HUES48 (cell line): ENCODE measurements at regions not wholly inside any gene's neighbourhood (a gene's known extent, or its start where the extent isn't known, plus 50 kb on each side); places are given as distances from the start of the nearest gene placed in this dataset.
"Not testable (repeated sequence)": the region's sequence is repeated elsewhere in the genome, so short reads cannot be mapped to it uniquely, and the experiment has no call there.

Experiments
- H3K27ac ChIP-seq: one replicate; pipeline ENCODE4 v1.7.0; 2013; ENCODE audit warnings: low read depth, low read length, inconsistent platforms
- H3K27me3 ChIP-seq: 2 replicates; pipeline ENCODE4 v1.6.1; 2013; ENCODE audit warnings: mild to moderate bottlenecking, low read length; ENCODE audit not compliant: control insufficient read depth, insufficient read depth
- H3K36me3 ChIP-seq: 2 replicates; pipeline ENCODE4 v1.6.1; 2013; ENCODE audit warnings: low read length; ENCODE audit not compliant: control insufficient read depth, insufficient read depth
- H3K4me1 ChIP-seq: 2 replicates; pipeline ENCODE4 v1.6.1; 2013; ENCODE audit warnings: mild to moderate bottlenecking, low read length; ENCODE audit not compliant: control insufficient read depth, insufficient read depth
- H3K4me3 ChIP-seq: 2 replicates; pipeline ENCODE4 v1.5.1; 2013; ENCODE audit warnings: mild to moderate bottlenecking, low read depth, low read length
- H3K9ac ChIP-seq: 2 replicates; pipeline ENCODE4 v1.6.1; 2013; ENCODE audit warnings: mild to moderate bottlenecking, low read depth, low read length, moderate library complexity
- H3K9me3 ChIP-seq: 2 replicates; pipeline ENCODE4 v1.6.1; 2013; ENCODE audit warnings: low read length; ENCODE audit not compliant: control insufficient read depth, insufficient read depth

DNA sequence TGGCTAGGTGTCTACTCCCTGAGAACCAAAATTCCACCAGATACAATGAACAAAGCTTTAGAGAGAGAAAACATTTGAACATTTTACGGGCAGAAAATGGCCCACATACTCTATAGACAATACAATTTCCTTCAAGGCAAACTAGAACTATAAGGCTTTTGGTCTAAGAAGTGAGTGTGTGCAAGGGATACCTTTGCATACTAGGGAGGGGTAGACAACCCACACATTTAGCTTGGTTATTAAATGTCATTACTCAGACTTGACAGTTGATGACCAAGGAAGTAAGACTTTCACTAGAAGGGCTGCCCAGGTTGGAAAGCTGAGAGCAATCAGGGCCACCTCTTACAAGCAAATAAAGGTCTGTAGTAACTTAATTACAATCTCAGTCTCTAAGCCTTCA, 64.0 kb upstream of the PLEKHM1 start:
- H3K27ac ChIP-seq, H3K9ac ChIP-seq, H3K9me3 ChIP-seq, H3K4me1 ChIP-seq, H3K4me3 ChIP-seq, H3K36me3 ChIP-seq, H3K27me3 ChIP-seq: not testable (repeated sequence)

DNA sequence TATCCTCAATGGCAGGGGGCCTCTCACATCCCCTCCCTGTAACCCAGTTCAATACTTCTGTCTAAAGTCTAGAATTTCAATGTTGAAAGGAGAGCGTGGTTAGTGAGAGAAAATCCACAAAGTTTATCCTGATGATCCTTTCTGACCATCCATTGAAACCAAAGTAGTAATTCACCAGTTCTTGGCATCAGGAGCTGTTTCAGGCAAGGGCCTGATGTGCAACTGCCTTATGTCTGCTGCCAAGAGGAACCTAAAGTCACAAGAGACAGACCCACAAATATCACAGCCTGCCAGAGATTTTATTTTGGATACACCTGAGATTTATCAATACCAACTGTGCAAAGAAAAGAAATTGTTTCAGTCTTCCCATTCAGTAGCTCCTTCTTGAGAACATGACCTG, 68.3 kb upstream of the PLEKHM1 start:
- not testable (repeated sequence) for H3K27me3 ChIP-seq, H3K9me3 ChIP-seq, H3K27ac ChIP-seq, H3K4me1 ChIP-seq, H3K4me3 ChIP-seq, H3K9ac ChIP-seq, H3K36me3 ChIP-seq

DNA sequence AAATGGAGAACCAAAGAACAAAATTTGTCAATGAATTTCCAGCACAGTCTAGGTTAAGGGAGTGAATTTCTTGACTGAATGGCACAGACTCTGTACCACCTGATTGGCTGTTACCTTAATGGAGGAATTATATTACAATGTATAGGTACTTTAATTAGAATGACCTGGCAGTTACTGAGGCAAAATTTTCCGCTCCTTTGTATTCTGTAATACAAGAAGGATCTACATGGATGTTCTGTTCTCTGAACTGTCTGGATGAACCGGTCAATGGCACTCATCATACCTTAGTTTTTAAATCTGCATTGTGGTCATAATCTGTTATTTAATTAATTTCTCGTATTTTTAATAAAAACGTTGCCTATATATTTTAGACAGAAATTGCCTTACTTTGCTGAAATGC, 72.3 kb upstream of the PLEKHM1 start:
- not testable (repeated sequence) for H3K9ac ChIP-seq, H3K9me3 ChIP-seq, H3K4me1 ChIP-seq, H3K36me3 ChIP-seq, H3K27ac ChIP-seq, H3K27me3 ChIP-seq, H3K4me3 ChIP-seq

DNA sequence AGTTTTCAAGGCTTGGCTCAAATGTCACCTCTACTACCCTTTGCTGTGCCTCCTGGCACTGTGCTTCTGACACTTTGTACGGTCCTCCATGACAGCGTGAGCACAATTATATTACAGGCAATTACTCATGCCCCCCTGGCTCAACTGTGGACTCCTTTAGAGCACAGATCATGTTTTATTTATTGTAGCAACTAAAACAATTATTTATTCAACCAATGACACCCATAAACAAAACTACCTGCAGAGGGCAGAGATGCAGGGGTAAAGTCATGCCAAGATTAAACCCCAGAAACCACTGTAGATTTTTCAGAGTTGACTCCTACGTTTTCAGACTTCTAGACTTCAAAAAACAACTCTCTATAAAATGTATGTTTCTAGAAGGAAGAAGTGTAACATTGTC, 72.8 kb upstream of the PLEKHM1 start:
- H3K27ac ChIP-seq, H3K9ac ChIP-seq, H3K4me3 ChIP-seq: not testable (repeated sequence)

DNA sequence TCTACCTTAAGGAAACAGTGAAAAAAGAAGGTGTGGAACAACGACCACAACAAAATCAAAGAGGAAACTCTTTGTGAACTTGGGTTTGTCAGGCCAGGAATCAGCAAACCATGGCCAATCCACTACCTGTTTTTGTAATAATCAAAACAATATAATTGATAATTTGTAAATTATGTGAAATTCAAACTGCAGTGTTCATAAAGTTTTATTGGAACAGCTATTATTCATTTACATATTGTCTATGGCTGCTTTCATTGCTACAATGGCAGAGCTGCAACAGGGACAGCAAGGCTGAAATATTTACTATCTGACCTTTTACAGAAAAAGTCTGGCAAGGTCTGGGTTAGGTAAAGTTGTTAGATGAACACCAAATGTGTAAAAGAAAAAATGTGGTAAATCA, 77.8 kb upstream of the PLEKHM1 start:
- not testable (repeated sequence) for H3K4me1 ChIP-seq, H3K36me3 ChIP-seq, H3K27me3 ChIP-seq, H3K9me3 ChIP-seq, H3K4me3 ChIP-seq, H3K9ac ChIP-seq, H3K27ac ChIP-seq

More for the DNA sequence above, 72.8 kb upstream of the PLEKHM1 start:
- not testable (repeated sequence) for H3K27me3 ChIP-seq, H3K9me3 ChIP-seq, H3K36me3 ChIP-seq, H3K4me1 ChIP-seq

DNA sequence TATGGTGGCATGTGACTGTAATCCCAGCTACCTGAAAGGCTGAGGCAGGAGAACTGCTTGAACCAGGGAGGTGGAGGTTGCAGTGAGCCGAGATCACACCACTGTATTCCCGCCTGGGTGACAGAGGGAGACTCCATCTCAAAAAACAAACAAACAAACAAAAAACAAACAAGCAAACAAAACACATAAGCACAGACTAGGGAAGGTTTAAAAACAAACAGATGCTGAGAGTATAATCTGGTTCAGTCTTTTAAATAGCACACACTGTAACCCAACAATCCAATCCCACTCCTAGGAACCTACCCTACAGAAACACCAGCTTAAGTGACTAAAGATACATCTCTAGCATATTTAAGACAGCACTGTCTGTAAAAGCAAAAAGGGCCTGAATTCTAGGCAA, 82.8 kb upstream of the PLEKHM1 start:
- not testable (repeated sequence) for H3K36me3 ChIP-seq, H3K4me3 ChIP-seq, H3K9me3 ChIP-seq, H3K27me3 ChIP-seq, H3K9ac ChIP-seq, H3K27ac ChIP-seq
- peaks cover 14% of the 10 kb centered on the region; the same call in 1 of the 2 replicates for H3K4me1 ChIP-seq

DNA sequence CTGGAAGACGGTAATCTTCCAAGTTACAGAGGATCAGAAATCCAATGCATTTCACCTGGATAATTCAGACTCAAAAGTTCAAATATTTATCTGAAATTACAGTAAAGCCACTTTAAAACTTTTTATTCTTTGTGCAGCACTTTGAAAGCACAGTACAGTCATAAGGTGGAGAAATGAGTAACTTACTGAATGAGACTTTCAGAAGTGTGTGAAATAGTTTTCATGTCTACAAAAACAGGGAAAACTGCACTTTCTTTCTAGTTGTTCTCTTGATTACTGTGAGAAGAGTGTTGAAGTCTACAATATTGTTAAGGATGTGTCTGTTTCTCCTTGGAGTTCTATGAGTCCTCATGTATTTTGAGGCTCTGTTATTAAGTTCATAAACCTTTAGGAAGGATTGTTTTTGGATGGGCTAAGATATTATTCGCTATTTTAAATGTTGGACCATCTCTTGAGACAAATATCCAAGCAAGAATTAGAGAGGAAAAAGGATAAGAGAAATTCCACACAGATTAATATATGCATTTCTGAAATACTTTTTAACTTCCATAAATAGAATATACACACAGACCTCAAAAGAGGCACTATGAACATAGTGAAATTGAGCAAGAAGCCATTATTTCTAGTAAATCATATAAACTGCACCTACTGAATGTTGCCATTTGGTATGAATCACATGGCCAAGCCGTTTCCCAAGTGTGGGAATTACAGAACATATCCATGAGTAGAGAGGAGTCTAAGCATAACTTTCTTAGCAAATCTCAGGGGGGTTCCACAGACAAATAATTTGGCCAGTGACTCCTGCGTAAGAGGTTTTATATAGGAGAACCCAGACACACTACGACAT, 83.6 kb upstream of the PLEKHM1 start:
- no peak overlapping the region for H3K27ac ChIP-seq
- no peak overlapping the region for H3K9ac ChIP-seq
- no peaks in the 10 kb centered on the region for H3K27me3 ChIP-seq
- 0 out of 2 replicates have a peak, but pooled peaks cover 3% of the 10 kb centered on the region for H3K36me3 ChIP-seq
- H3K4me3 ChIP-seq: no peak overlapping the region
- no peaks in the 10 kb centered on the region for H3K9me3 ChIP-seq
- peaks cover 14% of the 10 kb centered on the region; the same call in 1 of the 2 replicates for H3K4me1 ChIP-seq

DNA sequence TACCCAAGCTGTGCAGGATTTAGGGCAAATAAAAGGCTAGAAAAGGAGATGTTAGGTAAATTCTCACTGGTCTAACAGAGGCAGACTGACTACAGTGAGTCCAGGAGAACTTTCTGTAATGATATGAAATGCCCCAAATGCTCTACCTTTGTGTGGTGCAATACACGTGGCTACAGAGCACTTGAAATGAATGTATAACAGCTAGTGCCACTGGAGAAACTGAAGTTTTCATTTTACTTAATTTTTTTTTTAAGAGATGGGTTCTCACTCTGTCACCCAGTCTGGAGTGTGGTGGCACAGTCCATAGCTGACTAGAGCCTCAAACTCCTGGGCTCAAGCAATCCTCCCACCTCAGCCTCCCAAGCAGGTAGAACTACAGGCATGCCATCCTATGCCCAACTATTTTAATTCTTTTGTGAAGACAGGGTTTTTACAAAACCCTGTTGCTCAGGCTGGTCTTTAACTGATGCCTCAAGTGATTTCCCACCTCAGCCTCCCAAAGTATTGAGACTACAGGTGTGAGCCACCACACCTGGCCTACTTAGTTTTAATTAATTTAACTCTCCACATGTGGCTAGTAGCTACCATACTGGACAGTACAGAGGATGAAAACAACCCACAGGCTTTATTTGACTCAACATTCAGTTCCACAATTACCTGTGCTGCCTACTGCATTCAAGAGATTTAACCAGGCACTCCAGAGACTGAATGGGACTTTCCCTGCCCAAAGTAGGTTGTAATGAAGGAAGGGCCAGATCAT, 84.8 kb upstream of the PLEKHM1 start:
- Histone ChIP-seq H3K4me3 (no peak overlapping the region), H3K27me3 (no peaks in the 10 kb centered on the region), H3K36me3 (0 out of 2 replicates have a peak, but pooled peaks cover 3% of the 10 kb centered on the region), H3K9me3 (no peaks in the 10 kb centered on the region), H3K4me1 (peaks cover 21% of the 10 kb centered on the region), H3K27ac (no peak overlapping the region), H3K9ac (no peak overlapping the region)

DNA sequence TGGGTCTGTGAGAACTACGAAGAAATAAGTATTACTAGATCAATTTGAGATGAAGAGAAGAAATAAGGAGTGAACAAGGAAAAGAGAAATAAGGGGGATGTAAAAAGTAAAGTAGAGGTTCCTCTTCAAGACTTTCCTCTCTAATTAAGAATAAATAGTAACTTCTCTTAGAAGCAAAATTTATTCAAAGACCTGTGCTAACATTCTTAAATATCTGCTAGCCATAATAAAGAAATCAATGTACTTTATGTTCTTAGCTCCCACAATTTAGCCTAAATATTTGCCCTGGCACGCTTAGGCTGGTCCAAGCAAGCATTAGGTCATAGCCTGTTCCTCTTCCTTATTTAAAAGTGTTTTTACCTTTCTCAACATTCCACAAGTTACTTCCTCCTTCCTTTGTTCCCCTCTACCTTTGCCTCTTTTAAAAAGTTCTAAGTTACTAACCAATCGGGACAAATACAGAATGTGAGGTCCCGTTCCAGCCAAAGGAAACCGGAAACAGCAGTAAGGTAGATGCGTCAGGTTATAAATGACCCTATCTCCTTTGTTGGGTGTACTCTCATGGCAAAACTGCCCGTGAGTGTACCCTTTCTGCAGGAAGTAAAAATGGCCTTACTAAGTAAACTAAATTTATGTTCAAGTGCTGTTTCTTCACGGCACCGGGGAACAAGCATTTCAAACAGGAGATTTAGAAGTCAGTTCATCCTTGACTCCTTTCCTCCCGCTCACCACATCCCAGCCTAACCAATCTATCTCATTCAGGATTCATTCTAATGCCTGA, 86.2 kb upstream of the PLEKHM1 start:
- not testable (repeated sequence) for H3K4me3 ChIP-seq, H3K27ac ChIP-seq, H3K27me3 ChIP-seq, H3K9ac ChIP-seq, H3K9me3 ChIP-seq
- Histone ChIP-seq H3K4me1 (peaks cover 26% of the 10 kb centered on the region), H3K36me3 (peaks cover 11% of the 10 kb centered on the region)

DNA sequence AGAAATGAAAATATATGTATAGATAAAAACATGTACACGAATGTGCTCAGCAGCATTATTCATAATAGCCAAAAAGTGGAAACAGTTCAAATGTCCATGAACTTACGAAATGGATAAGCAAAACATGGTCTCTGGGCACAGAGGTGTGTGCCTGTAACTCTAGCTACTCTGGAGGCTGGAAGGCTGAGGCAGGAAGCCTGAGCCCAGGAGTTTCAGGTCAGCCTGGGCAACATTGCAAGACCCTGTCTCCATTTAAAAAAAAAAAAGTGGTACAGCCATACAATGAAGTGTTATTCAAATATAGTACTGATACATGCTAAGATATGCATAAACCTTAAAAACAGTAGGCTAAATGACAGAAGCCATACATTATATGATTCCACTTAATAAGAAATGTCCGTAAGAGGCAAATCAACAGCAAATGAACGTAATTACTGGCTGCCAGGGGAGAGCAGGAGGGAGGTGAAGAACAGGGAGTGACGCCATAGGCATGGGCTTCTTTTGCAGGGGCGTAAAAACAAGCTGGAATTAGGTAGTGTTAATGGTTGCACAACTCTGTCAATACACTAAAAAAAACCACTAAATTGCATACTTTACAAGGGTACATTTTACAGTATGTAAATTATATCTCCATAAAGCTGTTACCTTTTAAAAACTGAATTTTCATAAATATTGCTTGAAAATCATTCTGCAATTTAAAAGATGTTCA, 87.2 kb upstream of the PLEKHM1 start:
- no peak overlapping the region for H3K9ac ChIP-seq
- H3K27me3 ChIP-seq: no peaks in the 10 kb centered on the region
- H3K36me3 ChIP-seq: peaks cover 20% of the 10 kb centered on the region
- H3K27ac ChIP-seq: no peak overlapping the region
- H3K4me3 ChIP-seq: no peak overlapping the region
- peaks cover 27% of the 10 kb centered on the region for H3K4me1 ChIP-seq
- H3K9me3 ChIP-seq: no peaks in the 10 kb centered on the region
